NCI-H524 treated with DMSO at 0.1 percent for 48 hours (cell line): ENCODE measurements at regions not wholly inside any gene's neighbourhood (a gene's known extent, or its start where the extent isn't known, plus 50 kb on each side); places are given as distances from the start of the nearest gene placed in this dataset.
"Not testable (repeated sequence)": the region's sequence is repeated elsewhere in the genome, so short reads cannot be mapped to it uniquely, and the experiment has no call there.

ENCODE experiments used
- DNase-seq: peaks from one replicate; lab custom pipeline; 2025; lab: John Stamatoyannopoulos, UW

GRCh38 chr5:163789870-163790269 lies 284.5 kb downstream of the MAT2B start:
- no peak for DNase-seq

- DNase-seq = no peak
These were observed 285.1 kb downstream of the MAT2B start for GRCh38 chr5:163790497-163790896.

GRCh38 chr5:163794993-163795392 lies 289.6 kb downstream of the MAT2B start:
- DNase-seq = no peak

- no peak for DNase-seq
These were observed 302.4 kb downstream of the MAT2B start for GRCh38 chr5:163807781-163808180.

- DNase-seq = no peak
These were observed 304.1 kb downstream of the MAT2B start for GRCh38 chr5:163809473-163809872.

GRCh38 chr5:163813900-163814299 lies 308.5 kb downstream of the MAT2B start:
- no peak for DNase-seq

GRCh38 chr5:163815240-163815791 lies 309.9 kb downstream of the MAT2B start:
- no peak for DNase-seq

GRCh38 chr5:163821142-163821541 lies 315.7 kb downstream of the MAT2B start:
- no peak for DNase-seq

- DNase-seq = no peak
These were observed 317.1 kb downstream of the MAT2B start for GRCh38 chr5:163822548-163822947.

GRCh38 chr5:163825661-163826060 lies 320.2 kb downstream of the MAT2B start:
- DNase-seq = no peak

- no peak for DNase-seq
These were observed 320.8 kb downstream of the MAT2B start for GRCh38 chr5:163826201-163826600.

GRCh38 chr5:163832155-163832554 lies 326.7 kb downstream of the MAT2B start:
- no peak for DNase-seq

- DNase-seq = no peak
These were observed 333.3 kb downstream of the MAT2B start for GRCh38 chr5:163838738-163839137.

- no peak for DNase-seq
These were observed 341.1 kb downstream of the MAT2B start for GRCh38 chr5:163846512-163846911.

GRCh38 chr5:163855754-163856153 lies 350.3 kb downstream of the MAT2B start:
- no peak for DNase-seq

GRCh38 chr5:163861670-163862069 lies 356.3 kb downstream of the MAT2B start:
- no peak for DNase-seq

GRCh38 chr5:163867324-163867723 lies 361.9 kb downstream of the MAT2B start:
- DNase-seq = no peak

- no peak for DNase-seq
These were observed 362.3 kb downstream of the MAT2B start for GRCh38 chr5:163867738-163868137.

GRCh38 chr5:163869581-163869980 lies 364.2 kb downstream of the MAT2B start:
- DNase-seq = no peak

GRCh38 chr5:163870441-163870840 lies 365.0 kb downstream of the MAT2B start:
- DNase-seq = no peak

- DNase-seq = no peak
These were observed 369.0 kb downstream of the MAT2B start for GRCh38 chr5:163874431-163874830.

- not testable (repeated sequence) for DNase-seq
These were observed 369.5 kb downstream of the MAT2B start for GRCh38 chr5:163874912-163875311.

GRCh38 chr5:163877865-163878264 lies 372.4 kb downstream of the MAT2B start:
- DNase-seq = no peak

- no peak for DNase-seq
These were observed 373.1 kb downstream of the MAT2B start for GRCh38 chr5:163878490-163878889.

GRCh38 chr5:163880302-163880701 lies 374.9 kb downstream of the MAT2B start:
- DNase-seq = no peak
